MCF 10A (cell line): ENCODE measurements at regions not wholly inside any gene's neighbourhood (a gene's known extent, or its start where the extent isn't known, plus 50 kb on each side); places are given as distances from the start of the nearest gene placed in this dataset.

Experiments used
- BruUV-seq: library from RNA; stranded (reverse); fragments of 400-500 nt; replicated peaks from 2 replicates; lab custom pipeline; 2021; lab: Mats Ljungman, UMichigan
- CTCF ChIA-PET: fragments of 300-600 bp; sonication (Branson Sonifier 250); formaldehyde crosslinking; extraction: SDS; loops from one replicate; lab custom pipeline; 2021; ENCODE audit warnings: antibody characterized with exemption, inconsistent platforms; lab: Yijun Ruan, JAX
- POLR2A ChIA-PET: fragments of 300-600, 350-650 bp; sonication (Branson Sonifier 250); formaldehyde crosslinking; extraction: SDS; loops from one replicate; lab custom pipeline; 2020; ENCODE audit warnings: antibody characterized with exemption, inconsistent platforms; lab: Yijun Ruan, JAX
- DNase-seq: peaks from one replicate; pipeline ENCODE4 v3.0.0-alpha.2; 2018; ENCODE audit not compliant: unreplicated experiment
- H3K27ac Mint-ChIP-seq: one replicate; pipeline ENCODE4 v1.8.0; 2022; ENCODE audit warnings: mild to moderate bottlenecking, low read depth, mixed read lengths; ENCODE audit not compliant: unreplicated experiment
- H3K27me3 Mint-ChIP-seq: one replicate; pipeline ENCODE4 v1.8.0; 2022; ENCODE audit warnings: mixed read lengths; ENCODE audit not compliant: insufficient read depth, unreplicated experiment
- H3K36me3 Mint-ChIP-seq: one replicate; pipeline ENCODE4 v1.8.0; 2022; ENCODE audit warnings: mild to moderate bottlenecking, moderate library complexity, mixed read lengths; ENCODE audit not compliant: insufficient read depth, unreplicated experiment
- H3K4me1 Mint-ChIP-seq: one replicate; pipeline ENCODE4 v1.8.0; 2022; ENCODE audit warnings: mixed read lengths; ENCODE audit not compliant: insufficient read depth, unreplicated experiment
- H3K4me3 Mint-ChIP-seq: one replicate; pipeline ENCODE4 v1.8.0; 2022; ENCODE audit warnings: mild to moderate bottlenecking, moderate library complexity, mixed read lengths; ENCODE audit not compliant: unreplicated experiment
- H3K9me3 Mint-ChIP-seq: one replicate; pipeline ENCODE4 v1.8.0; 2022; ENCODE audit warnings: mixed read lengths; ENCODE audit not compliant: unreplicated experiment
- CTCF ChIP-seq: fragments of 200-600 bp; IDR thresholded peaks from one replicate; pipeline ENCODE4 v1.8.0; 2022; ENCODE audit warnings: antibody characterized with exemption, mild to moderate bottlenecking; ENCODE audit not compliant: unreplicated experiment
- intact Hi-C: fragments of 100-400 bp; cut with micrococcal nuclease; formaldehyde crosslinking; loops from 2 replicates; pipeline ENCODE4 v1.14.1; 2022

- Mint-ChIP-seq H3K9me3 (no peaks in the 10 kb centered on the region), H3K36me3 (no peaks in the 10 kb centered on the region), H3K27me3 (peaks cover 84% of the 10 kb centered on the region), H3K4me1 (no peaks in the 10 kb centered on the region), H3K4me3 (no peak overlapping the region), H3K27ac (no peak overlapping the region)
- no peak for DNase-seq
- no TSS peak for BruUV-seq
- intact Hi-C loops, result no loop called here
- ChIA-PET CTCF (no interaction called here), POLR2A (no interaction called here)
- no peak for TF ChIP-seq CTCF
These were observed 131.3 kb upstream of the PRR20G start for GRCh38 chr3:127419182-127419581.

GRCh38 chr3:127418560-127419147 lies 130.8 kb upstream of the PRR20G start:
- Mint-ChIP-seq H3K4me3 (no peak overlapping the region), H3K9me3 (no peaks in the 10 kb centered on the region), H3K27ac (no peak overlapping the region), H3K27me3 (peaks cover 78% of the 10 kb centered on the region), H3K36me3 (no peaks in the 10 kb centered on the region), H3K4me1 (no peaks in the 10 kb centered on the region)
- DNase-seq, result no peak
- no TSS peak for BruUV-seq
- intact Hi-C loops, result no loop called here
- TF ChIP-seq CTCF, result no peak
- ChIA-PET POLR2A (no interaction called here), CTCF (no interaction called here)

- no peaks in the 10 kb centered on the region for H3K4me1 Mint-ChIP-seq
- no peak for DNase-seq
- H3K4me3 Mint-ChIP-seq, result no peak overlapping the region
- CTCF ChIA-PET, result no interaction called here
- no peak for TF ChIP-seq CTCF
- no peaks in the 10 kb centered on the region for H3K9me3 Mint-ChIP-seq
- intact Hi-C loops, result no loop called here
- H3K27ac Mint-ChIP-seq, result no peak overlapping the region
- POLR2A ChIA-PET, result interaction anchor here (0.6 kb wide), 1 partner anchor 61 kb away, joined by 3 read pairs; no protein-coding TSS in a partner anchor
- no peaks in the 10 kb centered on the region for H3K36me3 Mint-ChIP-seq
- no TSS peak for BruUV-seq
- H3K27me3 Mint-ChIP-seq, result peaks cover 71% of the 10 kb centered on the region
These were observed 130.1 kb upstream of the PRR20G start for GRCh38 chr3:127417709-127418559.

- no peak overlapping the region for H3K27ac Mint-ChIP-seq
- ChIA-PET CTCF (interaction anchor here (0.6 kb wide), 1 partner anchor 122 kb away, joined by 3 read pairs; no protein-coding TSS in a partner anchor), POLR2A (interaction anchor here (0.5 to 0.6 kb wide), 2 partner anchors 65 to 128 kb away, joined by 3 to 4 read pairs; no protein-coding TSS in a partner anchor)
- TF ChIP-seq CTCF, result no peak
- peaks cover 43% of the 10 kb centered on the region for H3K27me3 Mint-ChIP-seq
- no peaks in the 10 kb centered on the region for H3K9me3 Mint-ChIP-seq
- H3K4me1 Mint-ChIP-seq, result no peaks in the 10 kb centered on the region
- intact Hi-C loops, result no loop called here
- H3K36me3 Mint-ChIP-seq, result no peaks in the 10 kb centered on the region
- no TSS peak for BruUV-seq
- no peak for DNase-seq
- no peak overlapping the region for H3K4me3 Mint-ChIP-seq
These were observed 126.0 kb upstream of the PRR20G start for GRCh38 chr3:127413871-127414270.
